ENCODE measurements at regions not wholly inside any gene's neighbourhood (a gene's known extent, or its start where the extent isn't known, plus 50 kb on each side); places are given as distances from the start of the nearest gene placed in this dataset.

GRCh38 chr17:14840616-14841231 lies 424.4 kb downstream of the PMP22 start:
- H3K9me3 Mint-ChIP-seq, result no peaks in the 10 kb centered on the region
- intact Hi-C loops (cut with micrococcal nuclease), result no loop called here
- ChIA-PET POLR2A (no interaction called here), CTCF (no interaction called here)
- H3K27ac Mint-ChIP-seq, result no peak overlapping the region
- no peaks in the 10 kb centered on the region for H3K36me3 Mint-ChIP-seq (ENCODE audit: low read depth)
- H3K4me1 Mint-ChIP-seq, result no peaks in the 10 kb centered on the region
- no peak for TF ChIP-seq CTCF (IDR thresholded peaks at IDR 0.05)
- no peak for ATAC-seq (ENCODE audit: low read depth)
- no peak overlapping the region for H3K4me3 Mint-ChIP-seq
- H3K27me3 Mint-ChIP-seq, result peaks cover 2% of the 10 kb centered on the region
- no peak for DNase-seq

- DNase-seq (no peak), ATAC-seq (ENCODE audit: low read depth) (no peak)
- Mint-ChIP-seq H3K4me3 (no peak overlapping the region), H3K27ac (no peak overlapping the region), H3K27me3 (no peaks in the 10 kb centered on the region), H3K9me3 (no peaks in the 10 kb centered on the region), H3K4me1 (no peaks in the 10 kb centered on the region), H3K36me3 (ENCODE audit: low read depth) (no peaks in the 10 kb centered on the region)
- no peak for TF ChIP-seq CTCF (IDR thresholded peaks at IDR 0.05)
- intact Hi-C loops (cut with micrococcal nuclease), result no loop called here
- POLR2A ChIA-PET, result no interaction called here
- CTCF ChIA-PET, result no interaction called here
Measured at GRCh38 chr17:14838567-14838966, 426.6 kb downstream of the PMP22 start.

GRCh38 chr17:14833201-14833785 lies 431.8 kb downstream of the PMP22 start:
- intact Hi-C loops (cut with micrococcal nuclease), result no loop called here
- DNase-seq (no peak), ATAC-seq (ENCODE audit: low read depth) (no peak)
- H3K4me3 Mint-ChIP-seq, result no peak overlapping the region
- ChIA-PET POLR2A (no interaction called here), CTCF (no interaction called here)
- no peak overlapping the region for H3K27ac Mint-ChIP-seq
- TF ChIP-seq CTCF (IDR thresholded peaks at IDR 0.05), result no peak
- H3K9me3 Mint-ChIP-seq, result no peaks in the 10 kb centered on the region
- H3K36me3 Mint-ChIP-seq (ENCODE audit: low read depth), result no peaks in the 10 kb centered on the region
- no peaks in the 10 kb centered on the region for H3K4me1 Mint-ChIP-seq
- no peaks in the 10 kb centered on the region for H3K27me3 Mint-ChIP-seq

- DNase-seq (no peak), ATAC-seq (ENCODE audit: low read depth) (no peak)
- H3K4me1 Mint-ChIP-seq, result no peaks in the 10 kb centered on the region
- CTCF ChIA-PET, result no interaction called here
- no peak for TF ChIP-seq CTCF (IDR thresholded peaks at IDR 0.05)
- no peak overlapping the region for H3K4me3 Mint-ChIP-seq
- no peaks in the 10 kb centered on the region for H3K27me3 Mint-ChIP-seq
- POLR2A ChIA-PET, result no interaction called here
- no peaks in the 10 kb centered on the region for H3K9me3 Mint-ChIP-seq
- no peak overlapping the region for H3K27ac Mint-ChIP-seq
- intact Hi-C loops (cut with micrococcal nuclease), result no loop called here
- no peaks in the 10 kb centered on the region for H3K36me3 Mint-ChIP-seq (ENCODE audit: low read depth)
Measured at GRCh38 chr17:14831491-14831890, 433.6 kb downstream of the PMP22 start.

- no peak for ATAC-seq (ENCODE audit: low read depth)
- Mint-ChIP-seq H3K27ac (no peak overlapping the region), H3K4me1 (no peaks in the 10 kb centered on the region), H3K9me3 (no peaks in the 10 kb centered on the region), H3K36me3 (ENCODE audit: low read depth) (no peaks in the 10 kb centered on the region), H3K27me3 (no peaks in the 10 kb centered on the region), H3K4me3 (no peak overlapping the region)
- no peak for TF ChIP-seq CTCF (IDR thresholded peaks at IDR 0.05)
- CTCF ChIA-PET, result no interaction called here
- POLR2A ChIA-PET, result no interaction called here
- no peak for DNase-seq
- intact Hi-C loops (cut with micrococcal nuclease), result no loop called here
Measured at GRCh38 chr17:14827396-14827919, 437.7 kb downstream of the PMP22 start.

Data from activated B cell treated with CpG ODN at 0.5 μM for 24 hours (primary cell).